Stimulated activated CD8-positive, alpha-beta memory T cell treated with anti-CD3 and anti-CD28 coated beads, Interleukin-15, amount 100 ng/mL, for 48 hours (primary cell): ENCODE measurements at regions not wholly inside any gene's neighbourhood (a gene's known extent, or its start where the extent isn't known, plus 50 kb on each side); places are given as distances from the start of the nearest gene placed in this dataset.

Source experiments
- DNase-seq, 2 donors: peaks; one replicate each; pipeline ENCODE4 v3.0.0-alpha.2; 2020; ENCODE audit warnings: low read depth in 2 of 2

DNA sequence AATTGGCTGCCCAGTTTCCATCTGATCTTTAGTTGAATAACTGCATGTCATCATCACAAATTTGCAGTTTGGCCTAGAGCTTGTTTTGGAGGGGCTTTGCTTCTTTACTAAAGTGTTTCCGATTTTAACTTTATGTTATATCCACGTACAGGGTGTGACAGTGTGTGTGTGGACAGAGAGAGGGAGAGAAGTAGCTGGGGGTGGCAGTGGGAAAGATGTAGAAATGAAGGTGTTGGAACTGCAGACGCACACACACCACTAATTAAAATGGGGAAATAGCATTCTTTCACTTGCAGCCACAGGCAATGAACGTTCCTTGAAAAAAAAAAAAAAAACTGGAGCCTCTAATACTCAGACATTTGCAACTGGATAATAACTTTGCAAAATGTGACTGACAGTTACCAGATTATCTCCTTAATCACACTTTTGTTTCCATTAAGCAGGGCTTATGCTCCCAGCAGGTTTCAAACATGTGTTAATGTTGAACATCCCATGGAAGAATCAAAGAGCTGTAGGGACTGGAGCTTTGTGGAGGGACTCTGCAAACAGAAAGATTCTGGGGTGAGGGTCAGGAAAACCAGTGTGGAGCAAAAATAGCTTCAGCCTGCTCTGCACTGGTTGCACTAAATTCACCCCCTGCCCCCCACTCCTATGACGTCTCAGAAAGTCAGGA, 238.1 kb upstream of the TENM4 start:
- DNase-seq: no peak

- DNase-seq: no peak
Measured at GRCh38 chr11:79676396-79676795, 235.6 kb upstream of the TENM4 start.

DNA sequence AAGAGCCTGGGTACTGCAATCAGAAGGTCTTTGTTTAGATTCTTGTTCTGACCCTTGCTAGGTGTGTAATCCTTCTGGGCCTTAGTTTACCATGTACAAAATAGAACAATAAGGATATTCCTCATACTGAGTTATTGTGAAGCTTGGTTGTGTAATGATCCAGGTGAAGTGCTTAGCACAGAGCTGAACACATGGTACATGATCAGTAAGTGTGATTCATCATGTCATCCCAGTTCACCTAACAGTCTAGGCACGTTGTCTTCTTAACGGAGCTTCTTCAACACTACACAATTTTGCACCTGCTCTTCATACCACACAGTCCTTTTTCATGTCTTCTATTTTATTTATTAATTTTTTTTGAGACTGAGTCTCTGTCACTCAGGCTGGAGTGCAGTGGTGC, 234.3 kb upstream of the TENM4 start:
- no peak for DNase-seq

GRCh38 chr11:79672786-79673185, 232.0 kb upstream of the TENM4 start:
- DNase-seq: no peak

DNA sequence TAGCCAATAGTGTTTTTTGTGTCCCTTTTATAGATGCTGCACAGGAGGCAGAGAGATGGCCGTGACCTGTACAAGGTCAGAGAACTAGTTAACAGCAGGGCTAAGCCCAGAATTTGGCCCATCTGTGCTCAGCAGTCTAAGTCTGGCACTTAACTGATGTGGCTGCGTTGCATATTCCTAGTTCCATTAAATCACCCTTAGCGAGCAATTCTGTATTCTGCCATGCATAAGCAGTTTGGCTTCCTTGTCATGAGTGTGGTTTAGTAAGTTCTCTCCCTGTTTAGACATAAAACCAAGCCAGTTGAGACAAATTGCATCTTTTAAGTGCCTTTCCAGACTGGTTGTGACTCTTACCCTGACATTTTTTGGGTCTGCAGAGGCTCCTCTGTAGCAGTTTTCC, 230.6 kb upstream of the TENM4 start:
- no peak for DNase-seq

DNA sequence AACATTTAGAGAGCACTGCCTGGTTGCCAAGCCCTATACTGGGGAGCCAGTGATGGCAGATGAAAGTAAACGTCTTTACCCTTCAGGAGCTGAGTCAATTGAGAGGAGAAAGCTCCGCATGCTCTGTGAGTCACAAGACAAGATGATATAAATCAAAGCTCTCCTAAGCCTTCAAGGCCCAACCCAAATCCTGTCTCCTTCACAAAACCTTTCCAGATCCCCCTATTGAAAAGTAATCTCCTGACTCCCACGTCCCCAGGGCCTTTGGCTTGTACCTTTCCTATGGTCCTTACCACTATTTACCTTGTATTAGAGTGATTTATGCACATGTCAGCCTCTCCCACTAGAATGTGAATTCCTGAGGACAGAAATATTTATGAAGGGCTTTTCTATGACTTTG, 230.1 kb upstream of the TENM4 start:
- DNase-seq: no peak

- DNase-seq: no peak
Measured at GRCh38 chr11:79668575-79668974, 227.7 kb upstream of the TENM4 start.

DNA sequence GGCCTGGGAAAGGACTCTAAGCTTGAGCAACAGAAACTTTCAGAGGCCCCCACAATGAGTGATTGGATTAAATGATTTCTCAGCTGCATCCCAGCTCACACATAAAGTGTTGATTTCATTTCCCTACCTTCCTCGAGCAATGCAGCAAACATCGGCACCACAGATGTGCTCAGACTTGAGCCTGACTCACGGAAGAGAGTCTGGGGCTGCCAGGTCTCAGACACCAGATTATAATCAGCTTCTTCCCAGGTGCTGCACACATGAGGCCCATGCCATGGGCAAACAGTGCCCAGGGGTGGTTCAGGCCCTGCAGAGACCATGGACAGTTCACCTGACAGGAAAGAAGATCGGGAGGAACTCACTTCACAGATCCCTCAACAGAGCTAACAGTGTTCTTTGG, 226.6 kb upstream of the TENM4 start:
- DNase-seq: no peak

- DNase-seq: no peak
Measured at GRCh38 chr11:79663017-79663416, 222.2 kb upstream of the TENM4 start.

- DNase-seq: no peak
Measured at GRCh38 chr11:79661373-79661772, 220.5 kb upstream of the TENM4 start.

GRCh38 chr11:79648766-79649520, 208.1 kb upstream of the TENM4 start:
- DNase-seq: no peak

GRCh38 chr11:79637219-79637618, 196.4 kb upstream of the TENM4 start:
- no peak for DNase-seq

DNA sequence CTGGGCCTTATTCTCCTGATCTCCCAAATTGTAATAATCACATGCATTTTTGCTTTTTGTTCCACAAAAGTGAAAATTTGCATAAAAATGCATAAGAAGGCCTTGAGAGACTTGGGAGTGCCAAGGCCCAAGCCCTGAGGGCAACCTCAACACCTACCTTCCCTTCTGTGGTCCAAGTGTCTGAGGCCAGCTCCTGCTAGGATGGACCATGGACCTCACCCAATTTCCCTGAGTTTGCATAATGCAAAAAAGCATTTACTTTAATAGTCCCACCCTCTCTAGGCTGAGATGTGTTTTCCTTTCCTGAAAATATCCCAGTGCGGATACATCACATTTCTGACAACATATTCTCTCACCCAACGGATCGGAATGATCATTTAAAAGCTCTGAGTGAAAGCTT, 194.1 kb upstream of the TENM4 start:
- no peak for DNase-seq

DNA sequence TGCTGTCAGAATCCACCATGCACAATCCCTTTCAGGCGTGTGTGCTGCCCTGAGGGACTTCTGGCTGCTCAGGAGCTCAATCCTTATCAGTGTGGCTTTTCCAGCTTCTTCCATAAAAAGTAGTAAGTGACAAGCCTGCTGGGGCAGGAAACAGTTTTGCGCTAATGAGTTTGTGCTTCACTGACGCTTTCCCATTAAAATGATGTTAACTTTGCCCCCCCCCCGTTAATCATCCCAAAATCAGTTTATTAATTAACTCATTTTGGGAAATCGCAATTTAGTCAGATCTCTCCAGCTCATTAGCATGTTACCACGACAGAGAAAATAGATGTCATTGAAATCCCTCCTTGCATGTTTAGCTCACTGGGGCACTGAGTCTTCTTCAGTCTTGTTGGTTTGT, 186.5 kb upstream of the TENM4 start:
- DNase-seq: no peak

- DNase-seq: no peak
Measured at GRCh38 chr11:79626135-79627075, 185.6 kb upstream of the TENM4 start.

GRCh38 chr11:79623375-79623774, 182.5 kb upstream of the TENM4 start:
- no peak for DNase-seq

GRCh38 chr11:79617561-79617960, 176.7 kb upstream of the TENM4 start:
- DNase-seq: no peak

DNA sequence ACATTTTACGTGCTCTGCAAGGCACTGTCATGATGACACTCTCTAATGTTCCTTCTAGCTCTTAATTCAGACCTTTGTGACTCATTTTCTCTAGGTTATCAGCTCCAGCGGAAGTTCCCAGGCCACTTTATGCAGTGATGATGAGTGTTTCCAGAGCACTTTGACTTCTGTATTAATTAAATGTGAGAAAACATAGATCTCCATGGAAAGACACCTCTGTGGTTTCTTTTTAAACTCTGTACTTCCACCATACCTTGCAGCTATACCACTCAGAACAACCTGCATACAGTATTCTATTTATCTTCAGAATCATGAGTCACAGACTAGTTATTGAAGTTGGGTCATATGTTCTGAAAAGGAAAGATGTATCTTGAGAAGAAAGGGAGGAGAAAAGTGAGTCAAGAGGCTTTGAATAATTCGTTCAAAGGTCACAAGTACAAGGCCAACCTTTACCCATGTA, 175.6 kb upstream of the TENM4 start:
- no peak for DNase-seq

GRCh38 chr11:79615425-79615824, 174.6 kb upstream of the TENM4 start:
- DNase-seq: no peak

DNA sequence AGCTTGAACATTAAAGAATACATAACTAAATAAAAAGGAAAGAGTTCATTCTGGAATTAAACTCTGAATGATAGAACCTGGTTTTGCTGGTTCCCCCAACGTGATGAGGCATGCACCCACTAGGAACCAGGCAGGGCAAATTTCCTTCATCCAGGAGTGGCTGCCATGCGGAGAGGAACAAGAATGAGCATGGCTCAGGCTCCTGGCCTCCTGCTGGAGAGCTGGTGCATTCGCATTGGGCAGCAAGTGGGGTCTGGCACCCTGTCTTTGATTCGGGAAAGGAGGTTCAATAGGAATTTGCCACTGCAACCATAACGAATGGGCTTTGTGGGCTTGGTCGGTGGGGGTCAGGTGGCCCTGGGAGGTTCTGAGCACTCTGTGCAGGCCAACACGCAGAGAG, 169.8 kb upstream of the TENM4 start:
- no peak for DNase-seq

DNA sequence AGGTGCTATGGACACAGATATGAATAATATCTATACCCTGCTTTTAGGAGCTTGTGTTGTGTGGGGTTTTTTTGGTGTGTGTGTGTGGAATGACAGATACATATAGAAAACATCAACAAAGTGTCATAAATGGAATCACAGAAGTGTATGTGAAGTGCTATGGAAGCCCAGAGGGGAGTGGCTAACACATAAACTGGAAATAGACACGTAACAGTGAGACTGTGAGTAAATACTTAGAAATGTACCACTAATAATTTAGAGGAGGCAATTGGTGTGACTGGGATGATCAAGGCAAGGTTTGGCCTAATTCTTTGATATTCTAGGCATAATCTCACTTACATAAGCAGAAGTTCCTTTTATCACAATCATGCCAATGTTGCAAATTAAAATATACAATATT, 169.3 kb upstream of the TENM4 start:
- DNase-seq: no peak

- no peak for DNase-seq
Measured at GRCh38 chr11:79609511-79609910, 168.7 kb upstream of the TENM4 start.
